NCI-H526 treated with DMSO at 0.1 percent for 48 hours (cell line): ENCODE measurements at regions not wholly inside any gene's neighbourhood (a gene's known extent, or its start where the extent isn't known, plus 50 kb on each side); places are given as distances from the start of the nearest gene placed in this dataset.
"Not testable (repeated sequence)": the region's sequence is repeated elsewhere in the genome, so short reads cannot be mapped to it uniquely, and the experiment has no call there.

Experiments
- DNase-seq: peaks from one replicate; lab custom pipeline; 2025; lab: John Stamatoyannopoulos, UW

GRCh38 chr3:153373606-153374005 is 211.6 kb downstream of the RAP2B start:
- DNase-seq = no peak

- not testable (repeated sequence) for DNase-seq
These were observed 216.3 kb downstream of the RAP2B start for GRCh38 chr3:153378366-153378765.

DNA sequence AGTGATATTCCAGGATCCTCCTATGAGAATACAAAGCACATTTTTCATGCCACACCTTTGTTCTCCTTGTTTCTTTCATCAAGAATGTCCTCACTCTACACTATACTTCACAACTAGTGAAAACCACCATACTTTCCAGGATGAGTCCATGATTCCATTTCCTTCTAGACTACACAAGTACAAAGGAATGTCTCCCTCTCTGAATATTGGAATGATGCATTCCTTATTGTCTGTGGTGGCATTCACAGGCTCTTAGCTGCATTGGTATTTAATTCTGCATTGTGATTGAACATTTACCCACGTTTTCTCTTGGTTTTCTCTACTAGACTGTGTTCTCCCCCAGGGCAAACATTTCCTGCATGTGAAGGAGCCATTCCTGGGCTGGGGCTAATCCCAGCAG is 217.5 kb downstream of the RAP2B start:
- no peak for DNase-seq

- no peak for DNase-seq
These were observed 223.3 kb downstream of the RAP2B start for GRCh38 chr3:153385343-153385742.

DNA sequence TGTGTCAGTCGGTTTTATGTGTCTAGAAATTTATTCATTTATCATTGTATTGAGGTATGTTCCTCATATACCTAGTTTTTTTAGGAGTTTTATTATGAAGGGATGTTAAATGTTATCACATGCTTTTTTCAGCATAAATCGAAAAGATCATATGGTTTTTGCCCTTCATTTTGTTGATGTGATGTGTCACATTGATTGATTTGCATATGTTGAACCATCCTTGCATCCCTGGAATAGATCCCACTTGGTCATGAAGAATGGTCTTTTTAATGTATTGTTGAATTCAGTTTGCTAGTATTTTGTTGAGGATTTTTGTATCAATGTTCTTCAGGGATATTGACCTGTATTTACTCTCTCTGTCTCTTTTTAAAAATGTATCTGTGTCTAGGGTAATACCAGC is 230.3 kb downstream of the RAP2B start:
- no peak for DNase-seq

- no peak for DNase-seq
These were observed 232.0 kb downstream of the RAP2B start for GRCh38 chr3:153394017-153394416.

DNA sequence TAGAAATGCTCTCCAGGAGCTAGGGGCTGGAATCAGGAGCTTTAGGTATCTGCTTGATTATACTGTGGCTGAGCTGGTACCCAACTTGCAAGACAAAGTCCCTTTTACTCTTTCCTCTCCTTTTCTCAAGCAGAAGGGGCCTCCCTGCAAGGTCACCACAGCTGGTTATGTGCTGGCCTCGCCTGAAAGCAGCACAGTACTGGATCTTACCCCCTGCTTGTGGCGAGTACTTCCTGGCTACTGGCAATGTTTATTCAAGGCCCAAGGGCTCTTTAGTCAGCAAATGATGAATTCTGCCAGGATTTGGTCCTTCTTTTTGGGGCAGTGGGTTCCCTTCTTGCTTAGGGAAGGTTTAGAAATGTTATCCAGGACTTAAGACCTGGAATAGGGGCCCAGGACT is 234.6 kb downstream of the RAP2B start:
- no peak for DNase-seq

GRCh38 chr3:153397794-153398193 is 235.8 kb downstream of the RAP2B start:
- DNase-seq = no peak

DNA sequence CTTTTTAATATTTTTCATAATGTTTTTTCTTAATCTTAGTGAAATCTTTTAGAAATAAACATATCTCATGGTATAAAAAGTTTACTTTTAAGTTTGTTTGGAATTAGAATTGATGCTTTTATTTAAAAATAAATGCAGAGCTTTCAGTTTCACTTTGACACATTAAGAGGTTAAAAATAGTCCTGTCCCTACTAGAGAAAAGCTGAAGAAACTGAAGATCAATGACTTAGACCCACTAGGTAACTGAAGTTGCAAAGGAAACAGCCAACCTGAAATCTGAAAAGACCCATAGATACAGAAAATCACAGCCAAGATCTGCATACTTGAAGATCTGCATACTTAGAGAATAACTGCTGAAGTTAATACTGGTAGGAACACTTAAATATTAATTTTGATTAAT is 237.6 kb downstream of the RAP2B start:
- DNase-seq = no peak

- DNase-seq = no peak
These were observed 238.6 kb downstream of the RAP2B start for GRCh38 chr3:153400641-153401040.

GRCh38 chr3:153404157-153404556 is 242.1 kb downstream of the RAP2B start:
- DNase-seq = no peak

- DNase-seq = not testable (repeated sequence)
These were observed 243.3 kb downstream of the RAP2B start for GRCh38 chr3:153405320-153405719.

DNA sequence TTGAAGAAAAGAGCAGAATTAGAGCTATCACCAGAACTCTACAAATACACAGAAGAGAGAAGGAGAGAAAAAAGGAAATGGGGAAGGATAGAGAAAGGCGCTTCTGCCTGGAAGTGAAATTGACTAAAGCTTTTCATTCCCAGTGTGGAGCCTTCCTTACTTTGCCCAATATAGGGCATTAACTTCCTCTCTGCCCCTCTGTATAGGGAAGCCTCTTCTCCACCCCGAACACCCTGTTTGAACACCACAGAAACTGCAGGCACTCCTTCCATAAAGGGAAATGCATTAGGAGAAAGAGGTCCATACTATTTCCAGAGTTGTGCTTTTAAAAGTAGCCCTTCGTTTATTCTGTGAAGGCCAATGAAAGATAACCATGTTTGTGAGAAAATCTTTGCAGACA is 248.5 kb downstream of the RAP2B start:
- DNase-seq = no peak

DNA sequence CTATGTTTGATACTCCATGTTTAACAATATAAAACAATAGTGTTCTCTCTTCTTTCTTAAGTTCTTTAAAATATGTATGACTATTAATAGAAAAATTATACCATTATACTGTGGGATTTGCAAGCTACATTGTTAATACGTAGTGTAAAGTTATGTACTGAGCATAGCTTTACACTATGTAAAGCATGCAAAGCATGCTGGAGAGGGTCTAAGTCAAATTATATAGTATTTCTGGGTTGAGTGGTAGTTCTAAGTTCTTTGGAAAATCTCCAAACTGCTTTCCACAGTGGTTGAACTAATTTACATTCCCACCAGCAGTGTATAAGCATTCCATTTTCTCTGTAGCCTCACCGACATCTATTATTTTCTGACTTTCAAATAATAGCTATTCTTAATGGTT is 253.0 kb downstream of the RAP2B start:
- DNase-seq = no peak

- DNase-seq = no peak
These were observed 260.3 kb downstream of the RAP2B start for GRCh38 chr3:153422314-153422713.

GRCh38 chr3:153423820-153424219 is 261.8 kb downstream of the RAP2B start:
- not testable (repeated sequence) for DNase-seq

GRCh38 chr3:153426344-153426743 is 264.3 kb downstream of the RAP2B start:
- DNase-seq = no peak

DNA sequence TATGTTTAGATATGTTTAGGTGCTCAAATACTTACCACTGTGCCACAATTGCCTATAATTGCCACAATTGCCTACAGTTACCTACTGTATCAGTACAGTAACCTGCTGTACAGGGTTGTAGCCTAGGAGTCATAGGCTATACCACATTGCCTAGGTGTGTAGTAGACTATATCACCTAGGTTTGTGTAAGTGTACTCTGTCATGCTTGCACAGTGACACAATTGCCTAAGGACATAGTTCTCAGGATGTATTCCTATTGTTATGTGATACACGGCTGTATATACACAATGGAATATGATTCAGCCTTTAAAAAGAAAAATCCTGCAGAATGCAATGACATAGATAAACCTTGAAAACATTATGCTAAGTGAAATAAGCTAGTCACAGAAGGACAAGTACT is 264.8 kb downstream of the RAP2B start:
- DNase-seq = no peak

GRCh38 chr3:153429821-153430220 is 267.8 kb downstream of the RAP2B start:
- no peak for DNase-seq

DNA sequence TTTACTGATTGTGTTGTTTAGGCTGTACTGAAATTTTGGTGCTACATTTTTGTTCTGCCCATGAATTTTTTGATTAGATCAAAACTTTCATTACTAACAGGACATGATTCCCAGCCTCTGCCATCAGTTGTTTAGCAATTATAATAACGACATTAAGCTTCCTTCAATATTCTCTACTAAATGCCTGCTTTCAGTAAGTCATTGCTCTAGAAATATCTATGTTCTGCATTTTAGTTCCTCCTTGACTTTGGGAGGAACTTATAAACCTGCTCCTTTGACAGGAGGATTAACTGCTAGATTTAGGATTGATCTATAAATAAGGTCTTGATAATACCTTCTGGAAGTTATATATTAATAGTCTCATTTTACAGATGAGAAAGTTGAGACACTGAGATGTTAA is 269.1 kb downstream of the RAP2B start:
- DNase-seq = no peak

GRCh38 chr3:153437666-153438065 is 275.6 kb downstream of the RAP2B start:
- DNase-seq = no peak

GRCh38 chr3:153438271-153438670 is 276.2 kb downstream of the RAP2B start:
- DNase-seq = no peak

GRCh38 chr3:153439780-153440179 is 277.8 kb downstream of the RAP2B start:
- DNase-seq = no peak

DNA sequence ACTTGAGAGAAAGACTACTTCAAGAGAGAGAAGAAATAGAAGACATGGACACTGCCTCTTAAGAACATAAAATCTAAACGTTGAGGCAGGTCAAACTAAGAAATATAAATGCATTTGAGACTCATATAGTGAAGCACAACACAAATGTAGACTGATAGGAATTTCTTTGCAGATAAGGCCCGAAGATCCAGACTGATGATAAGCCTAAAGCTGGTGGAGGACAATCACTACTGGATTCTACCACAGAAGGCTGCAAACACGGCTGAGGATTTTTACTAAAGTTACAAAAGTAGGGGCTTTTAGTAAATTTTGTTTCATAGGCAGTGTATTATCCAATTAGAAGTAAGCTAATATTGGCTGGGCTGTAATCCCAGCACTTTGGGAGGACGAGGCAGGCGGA is 278.3 kb downstream of the RAP2B start:
- no peak for DNase-seq

- no peak for DNase-seq
These were observed 280.4 kb downstream of the RAP2B start for GRCh38 chr3:153442386-153442785.
